H1 (cell line): ENCODE measurements at regions not wholly inside any gene's neighbourhood (a gene's known extent, or its start where the extent isn't known, plus 50 kb on each side); places are given as distances from the start of the nearest gene placed in this dataset.

Source experiments
- CREB1 ChIP-seq: IDR thresholded peaks from 2 replicates; pipeline ENCODE4 v1.6.1; 2012; ENCODE audit warnings: inconsistent platforms
- NANOG ChIP-seq: IDR thresholded peaks from 2 replicates; pipeline ENCODE4 v1.6.1; 2011; ENCODE audit warnings: low read length, low read depth, mild to moderate bottlenecking, inconsistent platforms; ENCODE audit not compliant: insufficient read depth, poor library complexity, severe bottlenecking
- SP1 ChIP-seq: IDR thresholded peaks from 2 replicates; pipeline ENCODE4 v1.6.1; 2011; ENCODE audit warnings: low read depth, low read length
- TAF7 ChIP-seq: optimal IDR thresholded peaks from 2 replicates; pipeline ENCODE3; 2011; ENCODE audit warnings: low read depth, mild to moderate bottlenecking, inconsistent platforms, low read length, moderate library complexity, borderline replicate concordance
- ZNF274 ChIP-seq: IDR thresholded peaks from 2 replicates; pipeline ENCODE4 v1.7.0; 2012; ENCODE audit warnings: low read length, borderline replicate concordance; ENCODE audit errors: extremely low read depth

DNA sequence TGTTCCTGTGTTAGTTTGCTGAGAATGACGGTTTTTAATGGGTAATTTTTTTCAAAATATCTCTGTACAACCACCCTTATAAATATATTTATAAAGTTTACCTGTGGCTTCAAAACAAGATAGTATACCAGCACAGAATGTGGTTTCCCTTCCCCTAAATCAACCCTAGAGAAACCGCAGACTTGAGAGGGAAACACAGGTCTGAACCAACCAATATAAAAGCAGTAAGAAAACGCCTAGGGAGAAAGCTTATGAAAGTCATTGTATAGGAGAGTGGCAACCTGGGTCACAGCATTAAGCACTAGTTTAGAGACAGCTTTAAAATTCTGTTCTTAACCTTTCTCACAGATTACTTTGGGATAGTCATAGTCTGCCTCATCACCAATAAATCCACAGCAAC lies 180.6 kb upstream of the LHX8 start (continued):
- TF ChIP-seq NANOG (no peak), CREB1 (no peak), TAF7 (no peak), ZNF274 (no peak), SP1 (no peak)
